Activated T-cell treated with anti-CD3 and anti-CD28 coated beads, Interleukin-2, amount 50 U/mL, for 4 hours (primary cell): ENCODE measurements at regions not wholly inside any gene's neighbourhood (a gene's known extent, or its start where the extent isn't known, plus 50 kb on each side); places are given as distances from the start of the nearest gene placed in this dataset.

ENCODE experiments used
- ATAC-seq, 2 donors: fragments of 200-7000 bp; cut with Tn5 transposase; one replicate each; pipeline ENCODE4 v1.10.0; 2021
- DNase-seq: peaks from one replicate; pipeline ENCODE4 v3.0.0-alpha.2; 2020
- H3K27me3 Mint-ChIP-seq: one replicate; pipeline ENCODE4 v1.8.0; 2021; ENCODE audit warnings: low read depth, mixed read lengths
- H3K36me3 Mint-ChIP-seq: one replicate; pipeline ENCODE4 v1.8.0; 2022; ENCODE audit warnings: mixed read lengths; ENCODE audit not compliant: insufficient read depth
- H3K4me1 Mint-ChIP-seq: one replicate; pipeline ENCODE4 v1.8.0; 2021; ENCODE audit warnings: low read depth, mixed read lengths
- H3K4me3 Mint-ChIP-seq: one replicate; pipeline ENCODE4 v1.8.0; 2021; ENCODE audit warnings: mild to moderate bottlenecking, moderate library complexity, mixed read lengths
- H3K9me3 Mint-ChIP-seq: one replicate; pipeline ENCODE4 v1.8.0; 2021; ENCODE audit warnings: mixed read lengths

DNA sequence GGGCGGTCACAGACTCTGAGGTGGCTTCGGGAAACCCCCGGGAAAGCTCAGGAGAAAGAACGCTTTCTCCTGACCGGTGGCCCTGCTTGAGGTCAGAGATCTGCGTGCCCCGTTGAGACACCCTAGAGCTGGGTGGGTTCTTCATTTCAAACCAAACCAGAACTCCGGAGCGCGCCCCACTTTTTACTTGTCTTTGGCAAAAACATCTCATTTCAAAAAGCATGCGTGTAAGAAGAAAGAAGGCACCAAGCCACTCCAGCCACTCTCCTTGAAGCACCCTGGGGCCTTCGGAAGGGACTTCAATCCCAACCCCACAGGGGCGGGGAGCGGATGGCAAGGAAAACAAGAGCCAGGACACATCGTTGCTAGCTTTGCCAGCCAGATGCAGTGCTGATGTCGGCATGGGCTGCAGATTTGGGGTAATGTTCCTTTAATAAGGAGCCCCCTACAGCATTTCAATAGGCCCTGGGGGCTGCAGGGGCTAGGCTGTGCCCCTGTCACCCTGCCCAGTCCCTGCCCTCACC, 171.7 kb downstream of the ERCC6L2 start:
- H3K4me3 Mint-ChIP-seq = no peak overlapping the region
- H3K9me3 Mint-ChIP-seq = no peaks in the 10 kb centered on the region
- DNase-seq (no peak), ATAC-seq (no peak)
- peaks cover 4% of the 10 kb centered on the region for H3K4me1 Mint-ChIP-seq
- no peaks in the 10 kb centered on the region for H3K36me3 Mint-ChIP-seq
- H3K27me3 Mint-ChIP-seq = peaks cover 4% of the 10 kb centered on the region

DNA sequence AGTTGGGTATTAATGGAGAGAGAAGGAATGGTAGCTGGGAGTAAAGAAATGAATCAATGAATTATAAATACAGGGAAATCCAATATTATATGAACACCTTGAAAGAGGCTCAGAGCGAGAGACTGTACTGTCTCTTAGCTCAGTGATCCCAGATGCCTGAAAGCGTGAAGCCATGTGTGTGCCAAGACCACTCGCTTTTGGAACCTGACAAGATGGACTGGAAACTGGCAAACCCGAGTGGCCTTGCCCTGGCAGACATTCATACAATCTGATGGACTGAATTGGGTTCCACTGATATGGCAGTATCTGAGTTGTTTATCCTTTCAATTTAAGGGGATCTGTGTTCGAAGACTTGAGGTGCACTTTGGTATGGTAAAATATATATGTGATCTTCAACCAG, 170.3 kb downstream of the ERCC6L2 start:
- Mint-ChIP-seq H3K9me3 (no peaks in the 10 kb centered on the region), H3K27me3 (peaks cover 4% of the 10 kb centered on the region), H3K4me3 (no peak overlapping the region), H3K36me3 (no peaks in the 10 kb centered on the region), H3K4me1 (peaks cover 4% of the 10 kb centered on the region)
- DNase-seq = no peak
- no peak for ATAC-seq

DNA sequence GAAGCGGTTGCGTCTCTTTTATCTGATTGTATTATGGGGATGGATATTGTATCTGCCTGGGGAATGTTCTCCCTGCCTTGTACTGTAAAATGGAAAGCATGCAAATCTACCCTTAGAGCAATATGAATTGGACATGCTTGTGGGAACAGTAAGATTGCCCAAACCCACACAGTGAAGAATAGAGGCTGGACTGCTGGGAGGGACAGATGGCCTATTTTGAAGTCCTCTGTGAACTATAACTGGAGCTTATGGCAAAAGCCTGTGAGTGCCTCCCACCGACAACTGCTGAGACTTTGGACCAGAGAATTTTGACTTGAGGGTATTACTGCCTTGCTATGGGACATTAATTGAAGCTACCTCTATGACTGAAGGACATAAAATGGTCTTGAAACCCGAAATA, 168.9 kb downstream of the ERCC6L2 start:
- H3K36me3 Mint-ChIP-seq = no peaks in the 10 kb centered on the region
- H3K4me3 Mint-ChIP-seq = no peak overlapping the region
- no peak for DNase-seq
- H3K4me1 Mint-ChIP-seq = peaks cover 4% of the 10 kb centered on the region
- ATAC-seq = no peak
- no peaks in the 10 kb centered on the region for H3K9me3 Mint-ChIP-seq
- H3K27me3 Mint-ChIP-seq = peaks cover 4% of the 10 kb centered on the region

DNA sequence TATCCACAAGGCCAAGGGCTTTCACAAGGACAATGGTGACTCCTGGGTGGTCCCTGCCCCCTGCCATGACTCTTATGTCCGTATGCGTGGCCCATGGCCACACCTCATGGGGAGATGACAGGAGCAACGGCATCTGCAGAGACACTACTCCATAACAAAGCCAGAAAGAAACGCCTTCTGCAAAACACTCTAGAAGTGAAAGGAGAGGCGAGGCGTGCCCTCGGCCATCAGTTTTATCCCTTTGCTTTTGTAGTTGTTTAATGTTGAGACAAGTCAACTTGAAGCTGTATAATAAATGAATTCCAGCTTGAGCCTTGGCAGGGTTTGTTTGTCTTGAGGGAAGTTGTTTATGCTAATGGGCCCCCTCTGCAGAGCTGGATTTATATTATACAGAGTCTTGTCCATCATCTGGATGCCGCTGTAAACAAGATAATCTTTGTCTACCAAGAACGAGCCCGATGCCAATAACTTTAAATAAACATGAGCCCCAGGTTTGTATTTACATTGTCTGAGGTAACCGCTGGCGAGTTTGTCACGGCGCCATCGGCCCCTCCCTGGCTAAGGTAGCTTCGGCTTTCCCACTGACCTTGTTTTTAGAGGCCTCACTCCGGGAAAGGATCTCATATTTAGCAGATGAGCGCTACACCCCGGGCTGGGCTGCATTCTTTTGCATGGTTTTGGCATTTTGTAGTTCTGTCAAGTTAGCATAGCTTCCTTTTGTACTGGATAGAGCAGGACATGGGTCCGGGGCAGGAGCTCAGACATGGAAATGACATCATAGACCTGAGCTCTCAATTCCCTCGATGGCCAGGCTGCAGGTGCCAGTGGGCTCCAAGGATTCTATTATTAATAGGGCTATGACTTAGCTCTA, 165.3 kb downstream of the ERCC6L2 start:
- no peaks in the 10 kb centered on the region for H3K36me3 Mint-ChIP-seq
- peaks cover 4% of the 10 kb centered on the region for H3K4me1 Mint-ChIP-seq
- no peak overlapping the region for H3K4me3 Mint-ChIP-seq
- DNase-seq (no peak), ATAC-seq (no peak)
- no peaks in the 10 kb centered on the region for H3K27me3 Mint-ChIP-seq
- peaks cover 17% of the 10 kb centered on the region for H3K9me3 Mint-ChIP-seq

DNA sequence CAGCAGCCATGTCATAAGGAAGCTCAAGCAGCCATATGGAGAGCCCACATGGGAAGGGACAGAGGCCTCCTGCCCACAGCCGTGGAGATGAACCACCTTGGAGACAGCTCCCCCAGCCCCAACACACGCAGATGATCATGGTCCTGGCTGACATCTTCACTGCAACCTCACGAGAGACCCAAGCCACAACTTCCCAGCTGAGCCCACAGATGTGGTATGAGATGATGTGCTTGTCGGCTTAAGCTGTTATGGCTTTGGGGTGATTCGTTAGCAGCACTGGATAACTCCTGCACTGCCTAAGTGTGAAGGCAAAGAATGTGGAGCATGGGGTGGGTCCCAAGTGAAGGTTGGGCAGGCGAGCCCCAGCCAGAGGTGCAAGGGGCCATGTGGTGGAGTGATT, 163.4 kb downstream of the ERCC6L2 start:
- Mint-ChIP-seq H3K27me3 (no peaks in the 10 kb centered on the region), H3K4me3 (no peak overlapping the region), H3K4me1 (peaks cover 4% of the 10 kb centered on the region), H3K9me3 (peaks cover 17% of the 10 kb centered on the region), H3K36me3 (no peaks in the 10 kb centered on the region)
- no peak for DNase-seq
- no peak for ATAC-seq

DNA sequence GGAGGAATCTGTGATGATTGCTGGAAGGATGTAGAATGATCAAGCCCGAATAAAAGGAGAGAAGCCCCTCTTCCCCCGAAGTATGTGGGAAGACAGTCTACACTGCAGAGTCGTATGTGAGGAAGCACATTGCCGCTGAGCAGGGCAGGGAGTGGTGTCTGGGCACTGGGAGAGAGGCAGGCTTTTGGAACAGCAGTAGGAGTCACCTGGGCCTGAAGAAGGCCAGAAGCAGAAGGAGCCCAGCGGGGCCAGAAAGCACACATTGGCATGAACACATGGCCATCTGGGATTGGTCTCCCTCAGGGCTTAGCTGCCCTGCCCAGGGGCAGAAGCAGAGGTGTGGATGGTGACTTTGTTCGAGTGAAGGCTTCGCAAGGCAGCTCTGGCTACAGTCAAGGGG, 162.8 kb downstream of the ERCC6L2 start:
- no peak for DNase-seq
- Mint-ChIP-seq H3K4me1 (peaks cover 4% of the 10 kb centered on the region), H3K4me3 (no peak overlapping the region), H3K9me3 (peaks cover 17% of the 10 kb centered on the region), H3K27me3 (no peaks in the 10 kb centered on the region), H3K36me3 (no peaks in the 10 kb centered on the region)
- ATAC-seq = no peak

DNA sequence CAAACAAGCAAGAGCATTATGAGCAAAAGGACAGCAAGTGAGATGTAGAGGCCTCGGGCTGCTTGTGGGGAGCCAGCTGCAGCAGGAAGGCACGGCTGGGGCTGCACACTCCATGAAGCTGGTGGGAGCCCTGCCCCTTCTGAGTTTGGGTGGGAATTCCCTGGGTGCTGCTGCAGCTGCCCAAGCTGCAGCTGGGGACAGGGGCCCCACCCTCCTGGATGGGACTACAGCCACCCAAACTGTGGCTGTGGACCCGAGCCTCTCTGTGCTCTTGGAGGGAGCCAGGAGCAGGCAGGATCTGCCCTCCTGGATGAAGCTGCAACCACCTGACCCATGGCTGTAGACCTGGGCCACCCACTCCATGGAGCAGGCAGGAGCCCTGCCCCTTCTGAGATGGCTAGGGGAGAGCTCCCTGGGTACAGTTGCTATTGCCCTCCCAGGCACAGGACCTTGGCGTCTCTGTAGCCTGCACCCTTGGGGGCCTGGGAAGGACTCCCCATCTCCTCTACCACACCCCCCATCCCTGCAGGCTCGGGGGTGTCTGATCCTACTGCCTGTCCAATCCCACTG, 159.1 kb downstream of the ERCC6L2 start:
- H3K9me3 Mint-ChIP-seq = peaks cover 17% of the 10 kb centered on the region
- H3K36me3 Mint-ChIP-seq = no peaks in the 10 kb centered on the region
- peaks cover 4% of the 10 kb centered on the region for H3K4me1 Mint-ChIP-seq
- H3K4me3 Mint-ChIP-seq = no peak overlapping the region
- ATAC-seq (no peak), DNase-seq (no peak)
- H3K27me3 Mint-ChIP-seq = no peaks in the 10 kb centered on the region

DNA sequence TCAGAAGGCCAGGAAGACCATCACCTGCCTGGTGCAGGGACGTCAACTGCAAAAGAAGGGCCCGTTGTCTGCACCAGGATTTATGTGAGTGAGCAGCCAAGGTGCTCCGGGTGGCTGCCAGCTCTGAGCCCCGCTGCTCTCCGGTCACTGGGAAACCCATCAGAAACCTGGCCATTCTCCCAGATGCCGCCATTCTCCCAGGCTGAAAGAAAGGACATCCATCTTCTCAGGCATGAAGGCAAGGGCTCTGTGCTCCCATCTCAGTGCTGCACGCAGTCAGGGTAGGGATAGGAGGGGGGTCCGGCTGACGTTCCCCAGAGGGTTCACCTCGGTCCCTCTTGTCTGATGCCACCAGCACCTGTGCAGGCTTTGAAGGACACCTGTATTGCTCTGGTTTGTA, 158.4 kb downstream of the ERCC6L2 start:
- ATAC-seq (no peak), DNase-seq (no peak)
- Mint-ChIP-seq H3K36me3 (no peaks in the 10 kb centered on the region), H3K9me3 (peaks cover 13% of the 10 kb centered on the region), H3K4me1 (peaks cover 1% of the 10 kb centered on the region), H3K27me3 (no peaks in the 10 kb centered on the region), H3K4me3 (no peak overlapping the region)

DNA sequence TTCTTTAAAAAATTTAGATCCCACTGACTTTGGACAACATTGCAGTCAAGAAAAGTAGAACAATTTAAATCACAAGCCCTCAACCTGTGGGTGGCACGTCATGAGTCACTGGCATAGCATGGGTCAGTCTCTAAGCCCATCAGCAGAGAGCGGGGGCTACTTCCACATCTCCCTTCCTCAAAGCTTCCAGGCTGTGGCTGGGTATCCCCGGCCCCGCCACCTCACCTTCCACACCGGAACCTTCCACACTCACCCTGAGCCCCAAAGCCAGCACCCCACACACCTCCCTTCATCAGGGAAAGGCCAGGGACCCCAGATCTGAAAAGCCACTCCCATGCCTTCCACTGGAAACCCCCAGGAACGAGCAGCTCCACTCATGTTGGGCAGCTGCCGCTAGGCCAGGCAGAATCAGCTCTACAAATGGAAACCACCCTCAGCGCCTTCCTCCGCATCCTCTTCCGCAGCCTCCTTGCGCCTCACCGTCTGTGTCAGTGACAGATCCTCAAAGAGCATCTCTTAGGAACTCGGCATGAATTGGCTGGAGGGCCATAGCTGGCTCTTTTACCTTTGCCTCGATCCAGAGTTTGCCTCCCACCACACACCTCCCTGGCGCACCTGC, 156.5 kb downstream of the ERCC6L2 start:
- no peak for DNase-seq
- H3K36me3 Mint-ChIP-seq = no peaks in the 10 kb centered on the region
- H3K9me3 Mint-ChIP-seq = no peaks in the 10 kb centered on the region
- H3K4me3 Mint-ChIP-seq = no peak overlapping the region
- H3K27me3 Mint-ChIP-seq = peaks cover 11% of the 10 kb centered on the region
- ATAC-seq = no peak
- H3K4me1 Mint-ChIP-seq = peaks cover 10% of the 10 kb centered on the region

DNA sequence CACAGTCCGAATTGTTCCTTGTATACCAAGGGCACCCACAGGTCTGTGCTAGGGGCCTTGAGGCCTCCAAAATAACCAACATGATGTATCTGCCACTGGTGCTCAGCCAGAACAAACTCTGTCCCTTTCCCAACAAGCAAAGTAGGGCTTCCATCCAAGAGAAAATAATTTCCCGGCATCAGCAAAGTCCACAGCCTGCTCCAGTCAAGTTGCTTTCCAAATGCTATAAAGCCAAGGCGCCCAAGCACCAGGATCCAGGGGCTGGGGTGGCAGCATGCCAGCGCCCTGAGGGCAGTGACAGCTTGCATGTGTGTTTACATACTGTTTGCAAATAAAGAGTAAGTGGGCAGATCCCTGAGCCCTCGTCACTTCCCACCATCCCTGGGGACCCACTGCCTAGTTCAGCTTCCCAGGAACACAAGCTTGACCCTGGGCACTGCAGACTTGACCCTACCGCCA, 155.9 kb downstream of the ERCC6L2 start:
- ATAC-seq (no peak), DNase-seq (no peak)
- Mint-ChIP-seq H3K4me1 (peaks cover 14% of the 10 kb centered on the region), H3K27me3 (peaks cover 14% of the 10 kb centered on the region), H3K4me3 (no peak overlapping the region), H3K36me3 (no peaks in the 10 kb centered on the region), H3K9me3 (no peaks in the 10 kb centered on the region)

DNA sequence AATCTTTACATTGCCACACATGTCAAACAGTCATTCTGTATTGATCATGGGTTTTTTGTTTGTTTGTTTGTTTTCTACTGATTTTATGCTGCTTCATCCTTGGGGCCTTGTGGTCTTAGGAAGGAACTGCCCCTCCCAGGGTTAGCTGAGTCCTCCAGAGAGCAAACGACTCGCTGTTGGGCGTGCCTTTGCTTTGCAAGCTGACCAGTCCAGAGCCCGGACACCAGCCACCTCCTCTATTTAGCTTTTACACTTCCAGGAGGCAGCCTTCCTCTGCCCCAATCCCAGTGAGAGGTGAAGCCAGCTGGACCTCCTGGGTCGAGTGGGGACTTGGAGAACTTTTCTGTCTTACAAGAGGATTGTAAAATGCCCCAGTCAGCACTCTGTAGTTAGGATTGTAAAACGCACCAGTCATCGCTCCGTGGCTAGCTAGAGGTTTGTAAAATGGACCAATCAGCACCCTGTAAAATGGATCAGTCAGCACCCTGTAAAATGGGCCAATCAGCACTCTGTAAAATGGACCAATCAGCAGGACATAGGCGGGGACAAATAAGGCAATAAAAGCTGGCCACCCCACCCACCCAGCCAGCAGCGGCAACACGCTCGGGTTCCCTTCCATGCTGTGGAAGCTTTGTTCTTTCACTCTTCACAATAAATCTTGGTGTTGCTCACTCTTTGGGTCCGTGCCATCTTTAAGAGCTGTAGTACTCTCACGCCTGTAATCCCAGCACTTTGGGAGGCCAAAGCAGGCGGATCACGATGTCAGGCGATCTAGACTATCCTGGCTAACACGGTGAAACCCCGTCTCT, 154.4 kb downstream of the ERCC6L2 start:
- no peak for ATAC-seq

DNA sequence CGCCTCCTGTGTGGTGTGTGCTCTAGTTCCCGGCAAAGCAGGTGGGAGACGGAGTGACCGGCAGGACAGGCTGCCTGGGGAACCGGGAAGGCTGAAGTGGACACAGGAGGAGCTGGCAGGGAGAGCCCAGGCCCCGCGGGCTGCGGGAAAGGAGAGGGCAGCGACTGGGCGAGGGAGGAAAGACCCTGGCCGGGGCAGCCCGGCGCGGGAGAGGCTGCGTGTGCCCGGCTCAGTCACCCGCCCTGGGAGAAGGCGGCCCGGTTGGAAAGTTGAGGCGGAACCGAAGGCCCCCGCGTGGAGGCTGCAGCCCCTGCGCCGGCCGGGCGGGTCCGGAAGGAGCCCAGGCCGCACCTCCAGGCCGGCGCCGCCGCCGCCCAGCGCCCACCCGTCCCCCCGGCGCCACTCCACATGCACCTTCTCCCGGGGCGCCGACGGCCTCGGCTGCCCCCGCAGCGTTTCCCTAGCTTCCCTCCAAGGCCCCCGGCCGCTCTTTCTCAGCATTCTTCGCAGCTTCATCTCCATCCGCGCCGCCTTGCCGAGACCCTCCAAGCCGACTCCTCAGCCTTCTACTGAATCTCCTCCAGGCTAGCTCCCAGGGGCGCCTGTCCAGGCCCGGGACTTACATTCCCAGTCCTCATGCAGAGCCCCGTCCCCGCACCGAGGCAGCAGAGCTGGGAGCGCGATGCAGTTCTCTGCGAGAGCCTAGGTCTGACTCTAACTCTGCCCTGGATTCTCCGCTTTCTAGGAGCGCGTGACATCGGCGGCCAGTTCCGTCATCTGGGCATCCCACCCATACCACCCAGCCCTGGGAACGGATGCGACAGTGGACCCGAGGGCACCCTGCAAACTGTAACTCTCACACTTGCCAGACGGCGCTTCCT, 152.0 kb downstream of the ERCC6L2 start:
- Mint-ChIP-seq H3K4me1 (peaks cover 36% of the 10 kb centered on the region), H3K9me3 (no peaks in the 10 kb centered on the region), H3K4me3 (peak overlapping the region; percentile 65), H3K36me3 (no peaks in the 10 kb centered on the region), H3K27me3 (peaks cover 21% of the 10 kb centered on the region)
- ATAC-seq (peak; percentile 52 to 54), DNase-seq (no peak)

More for the DNA sequence above, 154.4 kb downstream of the ERCC6L2 start:
- Mint-ChIP-seq H3K36me3 (no peaks in the 10 kb centered on the region), H3K27me3 (peaks cover 19% of the 10 kb centered on the region), H3K9me3 (no peaks in the 10 kb centered on the region), H3K4me1 (peaks cover 21% of the 10 kb centered on the region), H3K4me3 (no peak overlapping the region)
- no peak for DNase-seq

DNA sequence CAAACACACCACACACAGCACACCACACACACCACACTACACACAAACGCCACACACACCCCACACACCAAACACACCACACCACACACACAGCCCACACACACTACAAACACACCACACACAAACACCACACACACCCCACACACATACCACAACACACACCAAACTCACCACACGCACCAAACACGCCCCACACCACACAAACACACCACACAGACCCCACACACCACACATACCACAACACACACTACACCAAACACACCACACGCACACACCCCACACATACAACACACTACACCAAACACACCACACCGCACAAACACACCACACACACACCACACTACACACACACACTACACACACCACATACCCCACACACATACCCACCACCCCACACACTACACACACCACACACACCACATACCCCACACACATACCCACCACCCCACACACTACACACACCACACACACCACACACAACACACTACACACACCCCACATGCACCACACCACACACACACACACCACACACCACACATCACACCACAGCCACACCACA, 151.2 kb downstream of the ERCC6L2 start:
- Mint-ChIP-seq H3K4me1 (peaks cover 41% of the 10 kb centered on the region), H3K4me3 (peak overlapping the region; percentile 51), H3K36me3 (no peaks in the 10 kb centered on the region), H3K27me3 (peaks cover 26% of the 10 kb centered on the region), H3K9me3 (no peaks in the 10 kb centered on the region)
- peak in 1 of 2 donors; percentile 17 for ATAC-seq
- no peak for DNase-seq
